ENCODE measurements at regions not wholly inside any gene's neighbourhood (a gene's known extent, or its start where the extent isn't known, plus 50 kb on each side); places are given as distances from the start of the nearest gene placed in this dataset.
"Not testable (repeated sequence)": the region's sequence is repeated elsewhere in the genome, so short reads cannot be mapped to it uniquely, and the experiment has no call there.

DNA sequence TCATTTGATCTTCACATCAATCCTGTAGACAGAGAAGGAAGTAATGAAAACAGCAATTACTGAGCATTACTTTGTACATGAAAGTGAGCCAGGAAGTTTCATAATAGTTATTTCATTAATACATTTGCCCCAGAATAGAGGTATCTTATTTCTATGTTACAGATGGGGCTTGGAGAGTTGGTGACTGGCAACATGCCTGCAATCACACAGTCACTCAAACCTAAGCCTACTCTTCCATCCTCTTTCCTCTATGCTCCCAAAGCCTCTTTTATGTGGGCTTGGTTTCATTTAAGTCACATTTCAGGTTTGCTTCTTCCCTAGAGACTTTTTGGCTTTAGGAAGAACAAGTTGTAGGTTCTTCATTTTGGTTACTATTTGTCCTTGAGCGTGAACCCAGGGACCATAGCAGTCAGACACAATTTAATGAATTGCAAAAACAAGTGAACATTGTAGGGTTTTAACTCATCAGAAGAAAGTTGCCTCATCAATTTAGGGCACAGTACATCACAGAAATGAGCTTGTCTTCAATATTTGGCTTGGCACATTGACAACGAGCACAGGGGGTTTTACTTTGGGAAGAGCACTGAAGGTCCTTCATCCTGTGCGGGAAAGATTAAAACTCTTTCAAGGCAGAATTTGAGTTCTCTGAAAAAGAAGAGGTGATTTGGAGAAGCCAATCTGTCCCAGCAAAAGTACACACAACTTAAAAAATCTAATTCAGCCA, 381.1 kb downstream of the TMEM38B start:
- Histone ChIP-seq H3K4me3 (no peak overlapping the region), H3K4me1 (replicated peaks) (peaks cover 35% of the 10 kb centered on the region), H3K27me3 (replicated peaks) (no peaks in the 10 kb centered on the region), H3K9me3 (replicated peaks) (no peaks in the 10 kb centered on the region), H3K36me3 (no peaks in the 10 kb centered on the region), H3K27ac (peak overlapping the region; percentile 26; the same call in 1 of the 2 replicates)
- DNase-seq (ENCODE audit: low read depth in 1 of 2, low spot score in 2 of 2) = no peak

DNA sequence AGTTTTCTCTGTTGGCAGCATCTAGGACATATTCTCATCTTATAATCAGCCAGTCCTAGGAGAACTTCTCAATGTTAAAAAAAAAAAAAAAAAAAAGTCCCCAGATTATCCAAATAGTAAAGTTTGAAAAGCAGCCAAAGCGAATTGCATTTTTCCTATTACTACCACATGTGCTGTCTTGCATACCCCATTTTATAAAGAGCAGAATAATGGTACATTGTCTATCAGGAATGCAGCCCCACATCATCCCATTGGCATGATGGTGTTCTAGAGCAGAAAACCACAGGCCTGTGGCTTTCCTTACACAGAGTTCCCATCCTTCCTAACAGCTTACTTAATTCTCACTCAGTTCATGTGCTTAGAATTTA, 381.6 kb downstream of the TMEM38B start:
- no peaks in the 10 kb centered on the region for H3K27me3 ChIP-seq (replicated peaks)
- H3K27ac ChIP-seq = peak overlapping the region; percentile 64
- no peaks in the 10 kb centered on the region for H3K9me3 ChIP-seq (replicated peaks)
- peaks cover 35% of the 10 kb centered on the region for H3K4me1 ChIP-seq (replicated peaks)
- no peaks in the 10 kb centered on the region for H3K36me3 ChIP-seq
- peak; percentile 73 to 83 for DNase-seq (ENCODE audit: low read depth in 1 of 2, low spot score in 2 of 2)
- no peak overlapping the region for H3K4me3 ChIP-seq

DNA sequence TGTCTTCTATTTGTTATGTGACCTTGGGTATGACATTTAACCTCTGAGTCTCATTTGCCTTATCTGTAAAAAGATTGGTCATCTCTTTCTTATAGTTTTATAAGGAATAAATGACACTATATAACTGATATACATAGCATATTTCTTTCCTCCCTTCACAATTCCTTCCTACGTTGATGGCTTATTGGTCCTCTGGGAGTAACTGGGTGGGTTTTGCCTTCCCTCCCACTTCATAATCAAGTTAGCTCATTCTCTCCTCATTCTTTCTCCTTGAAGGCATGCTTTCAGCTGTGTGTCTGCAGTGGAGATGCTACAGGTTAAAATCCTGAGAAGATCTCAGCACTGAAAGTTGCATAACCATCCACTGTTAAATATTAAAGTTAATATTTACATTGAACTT, 382.4 kb downstream of the TMEM38B start:
- no peaks in the 10 kb centered on the region for H3K36me3 ChIP-seq
- H3K9me3 ChIP-seq (replicated peaks) = no peaks in the 10 kb centered on the region
- peak overlapping the region; percentile 64 for H3K27ac ChIP-seq
- no peak overlapping the region for H3K4me3 ChIP-seq
- H3K4me1 ChIP-seq (replicated peaks) = peaks cover 35% of the 10 kb centered on the region
- H3K27me3 ChIP-seq (replicated peaks) = no peaks in the 10 kb centered on the region
- DNase-seq (ENCODE audit: low read depth in 1 of 2, low spot score in 2 of 2) = no peak

DNA sequence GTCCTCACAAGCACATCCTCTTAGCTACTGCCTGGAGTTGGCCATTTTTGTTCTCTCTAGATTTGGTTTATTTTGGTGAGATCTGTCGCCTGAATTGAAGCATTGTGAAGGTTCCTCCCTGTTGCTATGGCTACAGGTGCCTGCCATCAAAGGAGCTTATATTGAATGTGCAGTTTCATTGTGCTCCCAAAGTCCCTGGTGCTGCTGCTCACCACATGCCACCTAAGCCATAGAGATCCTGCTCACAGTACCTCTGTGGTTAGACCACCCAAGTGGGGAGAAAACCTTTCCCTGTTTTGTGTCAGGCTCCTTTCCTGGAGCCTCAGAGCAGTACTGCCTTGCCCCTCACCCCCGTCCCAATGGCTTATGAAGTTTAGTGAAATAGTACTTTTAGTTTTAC, 383.4 kb downstream of the TMEM38B start:
- Histone ChIP-seq H3K9me3 (replicated peaks) (no peaks in the 10 kb centered on the region), H3K36me3 (no peaks in the 10 kb centered on the region), H3K27me3 (replicated peaks) (no peaks in the 10 kb centered on the region), H3K4me3 (no peak overlapping the region), H3K27ac (0 out of 2 replicates have a peak overlapping the region, but pooled peaks have one; percentile 33), H3K4me1 (replicated peaks) (peaks cover 35% of the 10 kb centered on the region)
- peak; percentile 50 to 57 for DNase-seq (ENCODE audit: low read depth in 1 of 2, low spot score in 2 of 2)

DNA sequence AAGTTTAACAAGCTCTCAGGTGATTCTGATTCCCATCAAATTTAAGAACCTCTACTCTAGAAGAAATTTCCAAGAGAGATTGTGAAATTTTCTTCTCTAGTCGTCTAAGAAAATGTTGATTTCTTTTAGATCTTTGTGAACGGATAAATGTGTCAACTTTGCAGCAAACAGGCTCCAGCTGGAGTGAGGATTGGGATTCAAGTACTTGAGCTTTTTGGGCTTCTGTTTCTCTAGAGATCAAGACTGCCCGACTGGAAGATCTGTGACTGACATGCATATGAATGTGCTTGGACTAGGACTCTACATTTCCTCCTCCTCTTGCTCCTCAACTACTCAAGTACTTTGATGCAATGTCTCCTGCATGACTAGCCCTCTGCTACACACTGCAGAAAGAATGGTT, 388.3 kb downstream of the TMEM38B start:
- no peak for DNase-seq (ENCODE audit: low read depth in 1 of 2, low spot score in 2 of 2)
- Histone ChIP-seq H3K4me1 (replicated peaks) (peaks cover 13% of the 10 kb centered on the region), H3K36me3 (no peaks in the 10 kb centered on the region), H3K4me3 (no peak overlapping the region), H3K27me3 (replicated peaks) (no peaks in the 10 kb centered on the region), H3K9me3 (replicated peaks) (no peaks in the 10 kb centered on the region), H3K27ac (no peak overlapping the region)

DNA sequence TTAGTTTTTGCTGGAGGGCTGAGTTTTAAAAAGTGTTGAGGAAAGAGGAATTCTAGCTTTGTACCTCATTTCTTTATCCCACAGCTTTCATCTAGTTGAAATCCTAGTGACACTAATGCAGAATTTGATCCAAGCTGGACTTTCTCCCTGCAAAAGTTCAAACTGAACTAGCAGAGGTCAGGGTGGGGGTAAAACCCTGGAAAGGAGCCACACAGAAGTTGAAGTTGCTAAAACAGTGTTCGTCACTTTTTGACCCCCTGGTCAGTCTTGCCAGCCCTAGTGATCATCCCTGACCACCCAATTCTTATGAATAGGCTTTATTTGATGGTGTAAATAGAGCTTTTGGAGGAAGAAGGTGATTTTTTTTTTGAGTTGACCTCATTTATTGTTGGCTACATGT, 390.4 kb downstream of the TMEM38B start:
- DNase-seq (ENCODE audit: low read depth in 1 of 2, low spot score in 2 of 2) = no peak
- Histone ChIP-seq H3K36me3 (no peaks in the 10 kb centered on the region), H3K9me3 (replicated peaks) (no peaks in the 10 kb centered on the region), H3K4me1 (replicated peaks) (no peaks in the 10 kb centered on the region), H3K27me3 (replicated peaks) (no peaks in the 10 kb centered on the region), H3K4me3 (no peak overlapping the region), H3K27ac (no peak overlapping the region)

DNA sequence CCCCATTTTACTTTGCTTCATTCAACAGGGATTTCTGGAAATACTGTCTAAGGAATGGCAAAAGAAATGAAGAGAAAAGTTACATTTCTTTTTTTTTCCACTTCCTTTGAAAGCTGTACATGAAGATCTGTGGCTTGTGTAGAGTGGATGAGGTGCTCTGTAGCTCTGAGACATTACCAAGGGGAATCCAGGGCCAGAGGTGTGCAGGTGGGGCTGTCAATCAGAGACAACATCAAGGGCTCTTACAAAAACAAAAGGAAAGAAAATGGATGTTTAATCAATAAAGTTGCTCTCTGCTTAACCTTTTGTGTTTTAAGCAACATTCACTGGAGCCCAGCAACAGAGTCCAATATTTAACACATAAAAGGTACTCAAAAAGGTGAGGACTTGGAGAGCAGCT, 391.1 kb downstream of the TMEM38B start:
- H3K27me3 ChIP-seq (replicated peaks) = no peaks in the 10 kb centered on the region
- no peaks in the 10 kb centered on the region for H3K9me3 ChIP-seq (replicated peaks)
- DNase-seq (ENCODE audit: low read depth in 1 of 2, low spot score in 2 of 2) = no peak
- H3K27ac ChIP-seq = no peak overlapping the region
- no peaks in the 10 kb centered on the region for H3K4me1 ChIP-seq (replicated peaks)
- H3K4me3 ChIP-seq = no peak overlapping the region
- H3K36me3 ChIP-seq = no peaks in the 10 kb centered on the region

DNA sequence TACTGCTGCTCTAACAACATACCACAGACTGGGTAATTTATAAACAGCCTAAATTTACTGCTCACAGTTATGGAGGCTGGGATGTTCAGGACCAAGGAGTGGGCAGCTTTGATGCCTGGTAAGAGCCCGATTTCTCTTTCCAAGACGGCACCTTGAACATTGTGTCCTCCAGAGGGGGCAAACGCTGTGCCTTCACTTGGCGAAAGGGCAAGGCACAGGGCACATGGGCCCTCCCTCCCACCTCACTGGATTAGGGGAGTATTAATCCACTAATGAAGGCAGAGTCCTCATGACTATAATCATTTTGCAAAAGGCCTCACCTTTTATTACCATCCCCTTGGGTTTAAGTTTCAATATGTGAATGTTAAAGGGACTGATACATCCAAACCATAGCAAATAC, 397.7 kb downstream of the TMEM38B start:
- Histone ChIP-seq H3K27ac (no peak overlapping the region), H3K36me3 (no peaks in the 10 kb centered on the region), H3K4me1 (replicated peaks) (no peaks in the 10 kb centered on the region), H3K27me3 (replicated peaks) (no peaks in the 10 kb centered on the region), H3K4me3 (no peak overlapping the region), H3K9me3 (replicated peaks) (no peaks in the 10 kb centered on the region)
- DNase-seq (ENCODE audit: low read depth in 1 of 2, low spot score in 2 of 2) = no peak

DNA sequence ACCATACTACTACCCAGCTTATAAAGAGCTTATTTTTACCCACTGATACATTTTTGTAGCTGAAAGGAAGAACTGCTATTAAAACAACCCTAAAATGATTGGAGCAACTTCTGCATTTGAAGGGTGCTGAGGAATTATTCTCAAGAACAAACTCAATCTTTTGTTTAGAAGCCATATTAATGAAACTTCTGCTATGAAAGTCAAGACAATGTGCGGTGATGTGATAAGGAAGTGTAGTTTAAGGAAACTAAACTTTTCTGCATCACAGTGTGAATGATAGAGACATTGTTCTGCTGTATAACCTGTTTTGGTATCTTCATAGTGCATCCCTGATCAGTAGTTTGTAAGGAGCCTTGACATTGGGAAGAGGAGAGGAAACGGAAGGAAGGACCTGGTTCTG, 408.5 kb downstream of the TMEM38B start:
- Histone ChIP-seq H3K27ac (no peak overlapping the region), H3K36me3 (no peaks in the 10 kb centered on the region), H3K4me3 (no peak overlapping the region), H3K9me3 (replicated peaks) (no peaks in the 10 kb centered on the region), H3K4me1 (replicated peaks) (no peaks in the 10 kb centered on the region), H3K27me3 (replicated peaks) (no peaks in the 10 kb centered on the region)
- DNase-seq (ENCODE audit: low read depth in 1 of 2, low spot score in 2 of 2) = no peak

DNA sequence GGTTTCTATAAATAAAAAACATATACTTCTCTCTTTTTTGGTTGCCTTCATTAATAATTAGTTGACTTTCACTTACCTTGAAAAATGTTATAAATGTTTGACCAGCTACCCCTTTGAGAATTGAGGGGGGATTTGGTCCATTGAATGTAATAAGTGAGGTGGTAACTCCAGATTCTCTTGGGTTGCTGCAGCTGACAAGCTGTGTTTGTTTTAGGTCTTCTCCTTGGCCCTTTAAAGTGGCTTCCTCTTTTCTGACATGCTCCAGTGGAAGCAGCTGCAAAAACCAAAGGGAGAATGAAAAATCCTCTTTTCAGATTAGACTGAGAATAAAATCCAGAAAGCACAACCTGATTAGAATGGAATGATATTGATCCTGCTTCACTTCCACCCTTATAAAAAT, 410.5 kb downstream of the TMEM38B start:
- Histone ChIP-seq H3K4me1 (replicated peaks) (no peaks in the 10 kb centered on the region), H3K9me3 (replicated peaks) (no peaks in the 10 kb centered on the region), H3K27ac (no peak overlapping the region), H3K27me3 (replicated peaks) (no peaks in the 10 kb centered on the region), H3K36me3 (no peaks in the 10 kb centered on the region), H3K4me3 (no peak overlapping the region)
- no peak for DNase-seq (ENCODE audit: low read depth in 1 of 2, low spot score in 2 of 2)

DNA sequence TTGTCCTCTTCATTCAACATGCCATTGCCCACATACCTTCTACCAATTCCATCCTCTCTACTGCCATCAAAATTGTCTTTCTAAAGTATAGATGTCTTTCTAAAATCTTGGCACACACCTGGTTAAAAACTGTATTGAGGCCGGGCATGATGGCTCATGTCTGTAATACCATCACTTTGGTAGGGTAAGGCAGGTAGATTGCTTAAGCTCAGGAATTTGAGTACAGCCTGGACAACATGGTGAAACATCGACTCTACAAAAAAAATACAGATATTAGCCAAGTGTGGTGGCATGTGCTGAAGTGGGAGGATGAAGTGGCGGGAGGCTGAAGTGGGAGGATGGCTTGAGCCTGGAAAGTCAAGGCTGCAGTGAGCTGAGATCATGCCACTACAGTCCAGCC, 412.1 kb downstream of the TMEM38B start:
- Histone ChIP-seq H3K9me3 (replicated peaks) (no peaks in the 10 kb centered on the region), H3K27ac (no peak overlapping the region), H3K36me3 (no peaks in the 10 kb centered on the region), H3K4me3 (no peak overlapping the region), H3K27me3 (replicated peaks) (no peaks in the 10 kb centered on the region), H3K4me1 (replicated peaks) (no peaks in the 10 kb centered on the region)
- DNase-seq (ENCODE audit: low read depth in 1 of 2, low spot score in 2 of 2) = no peak

DNA sequence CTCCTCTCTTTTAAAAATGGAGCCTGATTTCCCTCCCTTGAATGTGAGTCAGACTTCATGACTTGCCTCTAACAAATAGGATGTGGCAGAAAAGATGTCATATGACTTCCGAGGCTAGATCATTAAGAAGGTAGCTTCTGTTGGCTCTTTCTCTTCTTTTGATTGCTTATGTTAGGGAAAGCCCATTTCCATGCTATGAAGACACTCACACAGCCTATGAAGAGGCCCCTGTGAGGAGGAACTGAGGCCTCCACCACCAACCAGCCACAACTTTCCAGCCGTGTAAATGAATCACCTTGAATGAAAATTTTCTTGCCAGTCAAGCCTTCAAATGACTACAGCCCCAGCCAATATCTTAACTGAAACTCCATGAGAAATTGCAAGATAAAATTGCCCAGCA, 413.4 kb downstream of the TMEM38B start:
- DNase-seq (ENCODE audit: low read depth in 1 of 2, low spot score in 2 of 2) = no peak
- Histone ChIP-seq H3K4me1 (replicated peaks) (no peaks in the 10 kb centered on the region), H3K9me3 (replicated peaks) (no peaks in the 10 kb centered on the region)

DNA sequence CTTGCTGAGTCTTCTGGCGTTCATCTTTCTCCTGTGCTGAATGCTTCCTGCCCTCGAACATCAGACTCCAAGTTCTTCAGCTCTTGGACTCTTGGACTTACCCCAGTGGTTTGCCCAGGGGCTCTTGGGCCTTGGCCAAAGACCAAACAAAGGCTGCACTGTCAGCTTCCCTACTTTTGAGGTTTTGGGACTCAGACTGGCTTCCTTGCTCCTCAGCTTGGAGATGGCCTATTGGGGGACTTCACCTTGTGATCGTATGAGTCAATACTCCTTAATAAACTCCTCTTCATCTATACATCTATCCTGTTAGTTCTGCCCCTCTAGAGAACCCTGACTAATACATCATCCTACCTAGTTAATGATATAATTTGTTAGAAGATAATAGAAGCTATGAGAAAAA, 415.4 kb downstream of the TMEM38B start:
- not testable (repeated sequence) for H3K9me3 ChIP-seq (replicated peaks); H3K36me3 ChIP-seq; H3K4me1 ChIP-seq (replicated peaks); H3K4me3 ChIP-seq; DNase-seq (ENCODE audit: low read depth in 1 of 2, low spot score in 2 of 2); H3K27me3 ChIP-seq (replicated peaks); H3K27ac ChIP-seq

More for the DNA sequence above, 413.4 kb downstream of the TMEM38B start:
- Histone ChIP-seq H3K27ac (no peak overlapping the region), H3K27me3 (replicated peaks) (no peaks in the 10 kb centered on the region), H3K36me3 (no peaks in the 10 kb centered on the region), H3K4me3 (no peak overlapping the region)

DNA sequence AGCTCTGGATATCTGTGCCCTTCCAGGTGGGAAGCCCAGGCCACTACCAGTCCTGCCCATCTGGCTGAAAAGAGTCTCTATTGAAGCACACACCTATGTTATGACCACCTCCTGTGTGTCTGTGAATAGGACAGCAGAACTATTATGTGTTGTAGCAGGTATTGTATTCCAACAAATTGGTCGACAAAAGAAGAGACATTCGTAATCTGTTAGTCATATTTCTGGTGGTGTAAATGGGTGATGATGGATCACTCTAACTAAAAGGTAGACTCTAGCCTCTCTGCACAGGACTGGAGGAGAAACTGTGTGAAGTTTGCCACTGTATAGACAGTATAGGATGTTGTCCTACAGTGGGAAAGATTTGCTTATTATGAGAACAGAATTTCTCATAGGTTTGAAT, 416.1 kb downstream of the TMEM38B start:
- no peak overlapping the region for H3K4me3 ChIP-seq
- H3K36me3 ChIP-seq = no peaks in the 10 kb centered on the region
- H3K27me3 ChIP-seq (replicated peaks) = no peaks in the 10 kb centered on the region
- H3K4me1 ChIP-seq (replicated peaks) = no peaks in the 10 kb centered on the region
- H3K9me3 ChIP-seq (replicated peaks) = no peaks in the 10 kb centered on the region
- no peak for DNase-seq (ENCODE audit: low read depth in 1 of 2, low spot score in 2 of 2)
- H3K27ac ChIP-seq = no peak overlapping the region
